Epithelial cell of prostate (primary cell): ENCODE measurements at regions not wholly inside any gene's neighbourhood (a gene's known extent, or its start where the extent isn't known, plus 50 kb on each side); places are given as distances from the start of the nearest gene placed in this dataset.

ENCODE experiments used
- DNase-seq: peaks from one replicate; pipeline ENCODE4 v3.0.0-alpha.2; 2011; ENCODE audit warnings: low read depth, low spot score
- H3K27ac ChIP-seq: fragments of 450-650 bp; 2 replicates; pipeline ENCODE4 v1.5.1; 2017; ENCODE audit warnings: mild to moderate bottlenecking

GRCh38 chr13:70938462-70938861, 830.2 kb upstream of the KLHL1 start:
- H3K27ac ChIP-seq: no peak overlapping the region
- no peak for DNase-seq

- DNase-seq: no peak
- no peak overlapping the region for H3K27ac ChIP-seq
Measured at GRCh38 chr13:70932511-70932910, 824.3 kb upstream of the KLHL1 start.

GRCh38 chr13:70923863-70924752, 815.9 kb upstream of the KLHL1 start:
- no peak overlapping the region for H3K27ac ChIP-seq
- DNase-seq: no peak

DNA sequence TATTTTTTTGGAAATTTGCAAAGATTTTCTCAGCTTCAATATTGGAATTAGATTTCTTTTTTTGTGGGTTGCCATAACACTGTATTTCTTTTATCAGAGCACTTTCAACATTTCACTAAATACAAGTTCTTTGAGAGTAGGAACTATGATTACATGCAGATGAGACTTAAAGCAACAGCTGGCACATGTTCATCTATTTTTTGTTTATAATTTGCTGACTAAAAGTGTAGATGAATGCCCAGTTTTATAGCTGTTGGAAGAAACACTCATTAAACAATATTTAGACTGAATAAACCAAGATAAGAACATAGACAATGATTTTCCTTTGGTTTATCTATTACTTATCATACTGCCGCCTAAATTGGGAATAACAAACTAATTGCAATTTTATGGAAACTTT, 803.0 kb upstream of the KLHL1 start:
- DNase-seq: no peak
- no peak overlapping the region for H3K27ac ChIP-seq

DNA sequence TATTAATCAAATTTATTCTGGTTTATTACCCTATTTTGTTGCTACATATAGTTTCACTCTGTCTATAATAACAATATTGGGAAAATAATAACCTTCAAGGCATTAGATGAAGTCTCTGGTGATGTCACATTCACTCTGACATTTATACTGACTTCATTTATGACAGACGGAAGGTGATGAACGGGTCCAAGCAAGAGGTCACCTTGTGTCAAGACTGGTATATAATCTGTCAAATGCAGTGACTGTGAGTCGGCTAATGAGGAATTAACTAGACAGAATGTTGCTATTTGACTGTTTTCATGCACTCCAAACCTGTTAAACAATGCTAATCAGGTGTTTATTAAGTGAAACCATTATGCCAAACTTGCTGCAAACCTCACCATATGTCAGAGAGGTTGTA, 800.5 kb upstream of the KLHL1 start:
- H3K27ac ChIP-seq: no peak overlapping the region
- DNase-seq: no peak

DNA sequence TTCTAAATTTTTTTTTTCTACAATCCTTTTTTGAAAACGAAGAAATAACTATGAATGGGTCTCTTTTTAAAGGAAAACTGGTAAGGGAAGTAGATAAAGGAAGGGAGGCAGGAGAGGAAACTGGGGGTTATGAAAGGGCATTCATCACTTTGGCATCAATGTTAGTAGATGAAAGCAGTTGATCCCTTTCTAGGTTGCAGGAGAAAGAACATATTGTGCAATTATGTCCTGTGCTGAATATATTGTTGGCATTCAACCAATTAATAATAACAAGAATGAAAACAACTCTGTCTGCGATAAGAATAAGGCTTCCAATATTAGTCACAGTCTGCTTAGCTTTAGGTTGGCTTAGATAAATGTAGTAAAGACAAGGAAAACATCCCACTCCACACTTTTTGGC, 796.8 kb upstream of the KLHL1 start:
- no peak for DNase-seq
- H3K27ac ChIP-seq: no peak overlapping the region

DNA sequence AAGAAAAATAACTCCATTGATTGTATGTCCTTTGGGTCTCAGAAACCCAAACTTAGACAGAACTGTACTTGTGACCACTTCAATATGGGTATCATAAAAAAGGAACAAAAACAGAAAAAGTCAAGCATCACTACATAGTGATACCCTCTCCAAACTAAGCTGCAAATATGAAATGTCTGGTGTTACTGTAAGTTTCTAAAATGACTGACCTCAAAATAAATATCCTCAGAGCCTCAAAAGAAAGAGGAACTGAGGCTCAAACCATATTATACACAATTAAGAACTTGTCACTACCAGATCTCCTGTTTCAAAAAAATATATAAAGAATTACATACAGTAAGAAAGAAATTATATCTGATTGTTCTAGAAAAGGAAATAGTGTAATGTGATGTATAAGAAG, 787.9 kb upstream of the KLHL1 start:
- no peak overlapping the region for H3K27ac ChIP-seq
- no peak for DNase-seq

DNA sequence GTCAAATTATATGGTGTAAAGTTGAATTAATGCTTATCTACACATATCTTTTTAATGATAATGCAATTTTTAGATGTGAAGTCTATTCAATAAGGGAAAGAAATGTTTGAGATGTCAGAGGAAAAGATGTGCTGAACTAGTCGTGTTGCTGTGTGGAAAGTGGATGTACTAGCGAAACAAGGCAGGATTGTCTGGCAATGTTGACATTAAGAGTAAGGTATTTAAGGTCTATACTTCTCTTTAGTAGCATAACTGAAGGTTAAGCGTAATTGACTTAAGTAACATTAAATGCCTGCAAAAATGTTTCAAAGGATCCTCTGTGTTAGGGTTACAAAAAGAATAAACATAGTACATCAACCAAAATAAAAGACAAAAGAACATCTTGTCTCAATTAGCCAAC, 787.3 kb upstream of the KLHL1 start:
- no peak overlapping the region for H3K27ac ChIP-seq
- no peak for DNase-seq

- no peak for DNase-seq
- H3K27ac ChIP-seq: no peak overlapping the region
Measured at GRCh38 chr13:70894258-70894657, 786.0 kb upstream of the KLHL1 start.

DNA sequence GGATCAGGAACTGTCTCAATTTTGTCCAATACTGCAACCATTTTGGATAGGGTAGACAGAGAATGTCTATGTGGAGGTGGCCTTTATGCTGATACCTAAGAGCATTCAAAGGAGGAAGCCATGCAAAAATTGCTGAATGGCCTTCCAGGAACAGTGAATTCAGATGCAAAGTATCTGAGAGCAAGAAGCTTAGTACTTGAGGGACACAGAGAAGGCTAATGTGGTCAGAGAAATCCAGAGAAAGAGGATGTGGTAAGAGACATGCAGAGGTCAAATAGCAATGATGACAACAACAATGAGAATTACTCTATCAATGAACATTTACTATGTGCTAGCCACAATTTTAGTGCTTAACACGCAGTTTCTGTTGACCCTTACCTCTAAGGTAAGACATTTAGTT, 785.6 kb upstream of the KLHL1 start:
- no peak overlapping the region for H3K27ac ChIP-seq
- no peak for DNase-seq

DNA sequence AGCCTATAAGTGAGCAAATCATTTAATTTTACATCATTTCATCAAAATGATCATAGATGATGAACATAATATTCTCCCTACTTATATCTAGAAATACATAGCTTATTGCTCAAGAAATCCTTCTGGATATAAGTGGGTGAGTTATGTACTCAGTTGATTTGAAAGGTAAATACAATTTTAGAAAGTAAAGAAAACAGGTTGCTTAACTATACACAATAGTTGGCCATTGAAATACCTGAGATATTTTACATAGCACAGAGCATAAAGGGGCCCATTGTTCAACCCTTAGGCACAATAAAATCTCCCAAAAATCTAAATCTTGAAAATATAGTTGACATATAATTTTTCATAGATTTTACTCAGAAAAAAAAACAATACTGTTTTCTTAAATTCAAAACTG, 782.0 kb upstream of the KLHL1 start:
- no peak overlapping the region for H3K27ac ChIP-seq
- DNase-seq: no peak

DNA sequence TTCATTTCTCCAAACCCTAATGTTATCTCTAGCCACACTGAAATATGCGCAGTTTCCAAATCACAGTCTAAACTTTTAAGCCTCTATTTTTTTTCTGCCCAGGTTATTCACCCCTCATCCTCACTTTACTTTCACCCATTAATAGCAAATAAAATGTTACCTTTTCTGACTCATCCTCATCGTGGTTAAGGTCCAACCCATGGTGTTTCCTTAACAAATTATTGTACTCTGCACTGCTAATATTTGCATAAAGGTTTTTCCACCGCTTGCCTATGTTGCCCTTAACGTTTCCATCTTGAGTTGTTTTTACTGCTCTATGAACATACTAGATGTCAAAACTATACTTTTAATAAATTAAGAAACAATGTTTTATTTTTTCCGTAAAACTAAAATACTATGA, 780.9 kb upstream of the KLHL1 start:
- no peak overlapping the region for H3K27ac ChIP-seq
- DNase-seq: no peak

DNA sequence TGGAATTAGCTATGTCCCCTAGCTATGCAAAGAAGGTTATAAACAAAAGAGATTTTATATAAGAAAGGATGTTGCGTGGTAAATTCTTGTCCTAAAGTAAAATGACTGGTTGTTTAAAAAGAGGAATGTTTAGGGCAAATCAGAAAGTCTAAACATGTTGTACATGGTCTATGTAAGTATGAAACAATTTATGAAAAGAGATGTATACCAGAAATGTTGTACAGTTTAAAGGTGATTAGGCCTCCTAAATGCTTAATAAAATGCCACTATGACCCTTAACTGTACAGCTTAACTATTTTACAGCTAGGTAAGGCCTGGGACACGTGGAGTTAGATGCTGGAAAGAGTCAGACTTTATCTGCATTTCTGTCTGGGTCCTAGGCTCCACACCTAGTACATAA, 775.9 kb upstream of the KLHL1 start:
- no peak overlapping the region for H3K27ac ChIP-seq
- no peak for DNase-seq

DNA sequence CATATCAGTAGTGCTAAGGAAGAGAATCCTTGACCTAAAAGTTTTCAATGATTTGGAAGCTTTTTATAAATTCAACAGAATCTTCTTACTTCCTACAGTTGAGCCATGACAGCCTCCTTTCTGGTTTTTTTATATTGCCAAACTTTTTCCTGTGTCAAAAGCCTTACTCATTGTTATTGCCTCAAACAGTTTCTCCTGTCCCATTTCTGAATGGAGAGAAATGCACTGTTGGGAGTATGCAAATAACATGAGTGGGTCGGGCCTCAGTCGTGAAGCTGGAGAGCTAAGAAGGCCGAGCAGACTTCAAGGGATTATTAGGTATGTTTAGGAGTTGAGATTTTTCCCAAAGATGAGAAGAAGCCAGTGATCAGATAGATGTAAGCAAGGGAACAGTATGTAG, 766.4 kb upstream of the KLHL1 start:
- no peak overlapping the region for H3K27ac ChIP-seq
- no peak for DNase-seq

GRCh38 chr13:70864731-70865130, 756.5 kb upstream of the KLHL1 start:
- DNase-seq: no peak
- no peak overlapping the region for H3K27ac ChIP-seq

- DNase-seq: peak; percentile 10
Measured at GRCh38 chr13:70856711-70857110, 748.5 kb upstream of the KLHL1 start.

DNA sequence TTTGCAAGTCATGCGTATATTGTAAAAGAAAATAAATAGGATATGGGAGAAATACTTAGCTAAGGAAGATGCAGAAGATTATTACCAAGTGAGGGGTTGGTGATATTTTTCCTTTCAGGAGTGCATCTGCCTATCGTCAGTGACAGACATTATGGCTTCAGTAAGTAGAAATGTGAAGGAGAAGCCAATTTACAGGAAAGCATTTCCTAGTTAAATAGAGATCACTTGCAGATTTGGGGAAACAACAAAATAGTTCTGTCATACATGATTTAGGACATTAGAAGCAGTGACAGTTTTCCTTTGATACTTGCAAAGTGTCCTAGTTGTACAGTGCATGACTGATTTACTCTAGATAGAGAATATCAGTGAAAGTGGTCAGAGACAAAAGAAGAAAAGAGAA, 747.8 kb upstream of the KLHL1 start:
- no peak for DNase-seq
- H3K27ac ChIP-seq: no peak overlapping the region

More at GRCh38 chr13:70856711-70857110, 748.5 kb upstream of the KLHL1 start:
- no peak overlapping the region for H3K27ac ChIP-seq

DNA sequence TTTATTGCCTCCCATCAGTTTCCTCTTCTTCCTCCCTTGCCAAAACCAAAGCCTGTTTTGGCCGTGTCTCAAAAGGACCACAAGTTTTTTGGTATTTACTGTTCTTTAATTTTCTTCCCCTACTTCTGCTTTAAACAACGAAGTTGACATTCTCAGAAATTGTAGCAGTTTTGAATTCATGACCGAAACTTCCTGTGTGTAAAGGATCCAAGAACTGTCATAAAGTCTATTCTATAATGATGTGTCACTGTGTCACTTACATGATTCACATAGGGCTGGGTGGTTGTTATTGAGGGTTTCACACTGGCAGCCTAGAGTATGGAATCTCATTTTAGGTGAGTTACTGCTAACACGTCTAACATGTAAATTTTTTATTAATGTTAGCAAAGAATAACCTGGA, 741.0 kb upstream of the KLHL1 start:
- no peak for DNase-seq
- H3K27ac ChIP-seq: no peak overlapping the region

DNA sequence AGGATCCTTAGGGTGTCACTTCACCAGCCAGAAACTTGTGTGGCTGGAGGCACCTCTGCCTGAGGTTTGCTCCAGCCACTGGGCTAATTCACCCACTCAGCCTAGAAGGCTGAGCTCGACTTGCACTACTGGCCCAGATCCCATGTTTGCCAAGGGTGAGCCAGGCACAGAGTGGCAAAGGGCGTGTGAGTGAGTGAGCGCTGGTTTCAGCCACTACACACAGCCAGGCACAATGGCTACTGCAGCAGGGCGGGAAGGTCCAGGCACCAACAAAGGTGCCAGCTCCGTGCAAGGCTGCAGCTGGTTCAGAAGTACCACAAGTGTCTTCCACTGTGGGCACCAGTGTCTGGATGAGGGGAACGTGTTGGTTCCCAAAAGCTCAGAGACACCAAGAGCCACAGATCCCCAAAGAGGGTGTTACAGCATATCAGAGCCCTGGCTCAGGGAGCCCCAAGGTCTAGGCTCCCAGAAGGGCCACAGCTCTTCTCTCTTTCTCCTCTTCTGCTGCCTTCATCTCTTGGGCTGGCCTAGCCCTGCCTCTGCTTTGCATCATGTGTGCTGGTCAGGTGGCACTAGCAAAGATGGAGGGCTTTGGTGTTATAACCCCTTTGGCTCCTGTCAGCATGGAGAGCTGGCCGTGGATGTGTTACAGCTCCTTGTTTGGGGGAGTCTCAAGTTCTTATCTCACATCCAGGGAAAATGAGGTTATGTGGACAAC, 736.3 kb upstream of the KLHL1 start:
- no peak overlapping the region for H3K27ac ChIP-seq
- no peak for DNase-seq

DNA sequence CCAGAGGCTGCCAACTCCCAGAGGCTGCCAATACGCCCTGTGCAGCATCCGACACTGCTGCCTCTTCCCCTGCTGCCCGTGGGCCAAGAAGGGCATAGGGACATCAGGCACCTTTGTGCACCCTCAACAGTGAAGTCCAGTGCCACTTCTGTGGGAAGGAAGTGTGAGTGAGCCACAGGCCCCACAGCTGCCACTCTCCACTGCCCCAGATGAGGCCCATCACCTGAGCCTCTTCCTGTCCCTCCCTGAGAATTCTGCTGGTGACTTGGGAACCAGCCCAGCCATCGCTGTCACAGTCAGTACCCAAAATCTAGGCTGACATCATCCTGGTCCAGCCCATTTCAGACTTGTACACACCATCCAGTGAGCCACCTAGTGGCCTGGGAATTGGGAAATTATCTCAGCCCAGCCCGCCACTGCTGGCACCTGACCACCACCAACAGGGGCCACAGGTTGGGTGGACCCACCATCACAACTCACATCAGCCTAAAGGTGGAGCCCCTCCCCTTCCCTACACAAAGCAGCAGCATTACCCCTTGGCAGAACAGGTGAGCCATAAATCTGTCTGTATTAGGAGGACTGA, 733.9 kb upstream of the KLHL1 start:
- no peak for DNase-seq
- H3K27ac ChIP-seq: no peak overlapping the region
